ENCODE measurements at regions not wholly inside any gene's neighbourhood (a gene's known extent, or its start where the extent isn't known, plus 50 kb on each side); places are given as distances from the start of the nearest gene placed in this dataset.
"Not testable (repeated sequence)": the region's sequence is repeated elsewhere in the genome, so short reads cannot be mapped to it uniquely, and the experiment has no call there.

DNA sequence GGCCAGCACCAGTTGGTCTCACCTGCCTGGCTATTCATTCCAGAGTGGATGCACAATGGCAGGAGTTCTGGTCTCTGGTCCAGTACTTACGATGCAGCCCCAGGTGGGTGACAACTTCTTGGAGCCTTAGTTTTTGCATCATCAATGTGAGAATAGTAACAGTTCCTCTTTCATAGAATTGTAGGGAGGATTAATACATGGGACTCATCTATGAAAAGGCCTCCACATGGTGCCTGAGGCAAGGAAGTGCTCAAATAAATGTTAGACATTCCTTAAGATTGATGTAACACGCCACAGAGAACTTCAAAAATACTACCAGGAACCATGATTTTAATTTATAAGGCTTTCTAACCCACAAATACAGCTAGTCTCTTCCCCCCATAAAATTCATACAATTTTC lies 120.1 kb upstream of the CHST15 start:
- DNase-seq (ENCODE audit: low spot score), result no peak

DNA sequence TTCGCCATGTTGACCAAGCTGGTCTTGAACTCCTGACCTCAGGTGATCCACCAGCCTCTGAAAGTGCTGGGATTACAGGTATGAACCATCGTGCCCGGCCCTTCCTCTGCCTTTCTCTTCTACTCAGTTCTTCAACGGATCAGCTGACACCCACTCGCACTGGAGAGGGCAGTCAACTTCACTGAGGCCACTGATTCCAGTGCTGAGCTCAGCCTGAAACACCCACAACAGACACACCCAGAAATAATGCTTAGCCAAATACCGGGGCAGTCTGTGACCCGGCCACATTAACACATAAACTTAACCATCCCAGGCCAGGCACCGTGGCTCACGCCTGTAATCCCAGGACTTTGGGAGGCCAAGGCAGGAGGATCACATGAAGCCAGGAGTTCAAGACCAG lies 119.3 kb upstream of the CHST15 start:
- DNase-seq (ENCODE audit: low spot score), result no peak

DNA sequence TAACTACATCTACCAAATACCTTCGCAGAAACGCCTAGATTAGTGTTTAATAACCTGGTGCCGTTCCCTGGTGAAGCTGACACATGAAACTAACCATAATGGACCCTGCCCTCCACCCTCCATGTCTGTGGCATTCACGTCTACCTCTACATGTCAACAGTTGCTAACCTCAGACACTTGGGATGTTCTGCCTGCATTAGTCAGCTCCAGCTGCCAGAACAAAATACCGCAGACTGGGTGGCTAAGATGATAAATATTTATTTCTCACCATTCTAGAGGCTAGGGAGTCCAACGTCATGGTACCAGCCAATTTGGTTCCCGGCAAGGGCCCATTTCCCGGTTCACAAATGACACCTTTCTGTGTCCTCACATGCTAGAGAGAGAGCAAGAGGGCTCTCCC lies 118.5 kb upstream of the CHST15 start:
- no peak for DNase-seq (ENCODE audit: low spot score)

DNA sequence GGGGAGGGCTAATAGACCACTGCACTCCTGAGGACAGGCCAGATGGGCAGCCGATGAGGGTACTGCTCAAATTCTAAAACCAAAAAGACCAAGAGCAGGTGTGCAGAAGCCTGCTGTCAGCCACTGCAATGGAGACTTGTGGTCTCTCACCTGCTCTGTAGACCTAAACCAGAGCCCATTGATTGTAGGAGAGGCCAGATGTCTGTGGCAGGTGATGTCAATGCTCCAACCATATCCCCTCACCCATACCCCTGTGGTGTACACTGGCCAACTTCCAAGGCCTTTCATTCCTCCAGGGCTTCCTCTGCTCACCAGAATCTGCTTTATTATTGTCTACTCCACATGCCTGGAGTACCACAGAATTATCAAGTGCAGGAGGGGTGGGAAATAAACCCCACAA lies 116.9 kb upstream of the CHST15 start:
- DNase-seq (ENCODE audit: low spot score), result no peak

DNA sequence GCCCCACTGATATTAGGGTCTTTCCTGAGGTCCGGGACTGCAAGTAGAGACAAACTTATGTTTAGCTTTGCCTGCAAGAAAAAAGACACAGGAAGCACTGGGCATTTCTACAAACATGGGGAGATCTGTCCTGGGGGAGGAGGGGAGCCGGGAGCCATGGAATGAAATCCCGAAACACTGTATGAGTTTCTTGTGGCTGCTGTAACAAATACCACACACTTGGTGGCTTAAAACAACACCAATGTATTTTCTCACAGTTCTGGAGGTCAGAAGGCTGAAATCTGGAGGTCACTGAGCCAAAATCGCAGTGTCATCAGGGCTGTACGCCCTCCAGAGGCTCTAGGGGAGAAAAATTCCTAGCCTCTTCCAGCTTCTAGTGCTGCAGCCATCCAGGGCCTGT lies 114.0 kb upstream of the CHST15 start:
- DNase-seq (ENCODE audit: low spot score), result no peak

DNA sequence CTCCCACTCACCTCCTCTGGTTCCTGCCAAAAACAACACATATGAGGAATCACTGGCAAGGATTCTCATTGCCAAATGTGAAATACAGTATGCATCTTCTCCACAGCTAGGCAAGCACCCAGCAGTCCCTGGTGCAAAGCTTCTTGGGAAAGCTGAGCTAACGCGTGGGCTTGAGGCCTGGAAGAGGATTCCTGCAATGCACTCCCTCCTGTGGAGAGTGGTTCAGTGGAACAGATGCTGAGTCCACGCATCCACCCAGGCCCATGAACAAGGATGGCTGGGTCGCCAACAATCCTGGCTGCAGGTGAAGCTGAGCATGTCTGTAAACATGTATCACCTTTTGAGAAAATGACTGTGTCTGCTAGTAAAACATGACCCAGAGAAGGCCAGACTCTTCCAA lies 113.2 kb upstream of the CHST15 start:
- no peak for DNase-seq (ENCODE audit: low spot score)

DNA sequence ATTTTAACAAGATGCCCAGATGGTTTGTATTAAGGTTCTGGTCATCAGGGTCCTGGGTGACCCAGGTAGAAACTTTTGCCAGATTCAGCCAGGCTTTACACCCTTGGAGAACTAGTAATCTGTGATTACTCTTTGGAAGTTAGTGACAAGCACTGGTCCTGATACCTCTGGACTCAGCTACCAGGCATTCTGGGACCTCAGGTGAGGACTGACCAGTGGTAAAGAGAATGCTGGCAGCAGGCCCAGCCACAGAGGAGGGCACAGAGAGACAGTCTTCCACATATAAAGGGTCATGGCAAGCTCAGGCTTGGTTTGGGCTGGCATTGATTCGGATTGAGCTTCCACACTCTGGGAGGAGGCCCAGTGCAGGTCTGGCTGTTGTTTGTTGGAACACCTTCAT lies 112.0 kb upstream of the CHST15 start:
- DNase-seq (ENCODE audit: low spot score), result no peak

DNA sequence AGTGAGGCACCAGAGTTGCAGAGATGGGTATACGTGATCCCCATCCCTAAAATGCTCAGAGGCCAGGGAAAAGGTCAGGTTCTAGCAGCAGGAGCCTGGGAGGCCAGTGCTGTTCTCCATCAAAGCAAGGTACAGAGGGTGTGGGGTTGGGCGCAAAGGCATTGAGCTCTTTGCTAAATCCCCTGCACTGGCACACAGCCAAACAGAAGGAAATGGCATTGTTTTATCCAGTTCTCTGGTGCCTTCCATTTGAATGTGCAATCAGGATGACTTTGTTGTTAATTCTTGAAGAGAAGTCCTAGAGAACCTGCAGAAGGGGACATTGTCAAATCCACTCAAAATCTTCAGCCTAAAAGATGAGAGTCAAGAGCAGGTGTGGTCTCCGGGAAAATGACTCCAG lies 111.3 kb upstream of the CHST15 start:
- DNase-seq (ENCODE audit: low spot score), result no peak

DNA sequence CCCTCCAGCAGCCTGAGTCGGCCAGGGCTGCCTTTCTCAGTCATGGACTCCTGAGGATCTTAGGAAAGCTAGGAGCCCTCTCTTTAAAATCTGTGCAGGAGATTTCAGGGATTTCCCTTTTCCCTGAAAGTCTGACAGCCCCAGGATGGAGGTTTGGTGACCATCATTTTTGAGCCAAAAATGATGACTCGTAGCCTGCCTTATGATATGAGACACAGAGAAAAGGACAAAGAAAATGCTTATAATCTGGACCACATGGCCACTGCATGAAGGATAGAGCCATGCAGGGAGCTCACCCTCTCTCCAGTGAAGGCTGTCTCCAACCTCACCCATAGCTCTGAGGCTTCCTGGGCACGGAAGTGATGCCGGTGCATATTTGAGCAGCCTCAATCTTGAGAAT lies 106.6 kb upstream of the CHST15 start:
- DNase-seq (ENCODE audit: low spot score), result no peak

DNA sequence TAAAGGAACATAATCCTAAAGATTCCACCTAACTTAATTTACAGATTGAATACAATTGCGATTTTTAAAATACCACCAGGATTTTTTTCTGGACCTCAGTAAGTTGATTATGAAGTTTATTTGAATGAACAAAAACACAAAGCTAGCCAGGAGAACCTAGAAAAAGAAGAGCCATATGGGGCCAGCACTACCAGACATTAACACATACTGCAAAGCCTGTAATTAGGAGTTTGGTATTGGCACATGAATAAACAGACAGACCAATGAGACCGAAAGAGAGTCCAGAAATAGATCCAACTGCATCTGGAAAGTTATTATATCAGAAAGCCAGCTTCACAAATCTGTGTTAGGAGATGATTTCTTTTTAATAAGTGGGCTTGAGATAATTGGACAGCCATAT lies 105.5 kb upstream of the CHST15 start:
- DNase-seq (ENCODE audit: low spot score), result no peak

DNA sequence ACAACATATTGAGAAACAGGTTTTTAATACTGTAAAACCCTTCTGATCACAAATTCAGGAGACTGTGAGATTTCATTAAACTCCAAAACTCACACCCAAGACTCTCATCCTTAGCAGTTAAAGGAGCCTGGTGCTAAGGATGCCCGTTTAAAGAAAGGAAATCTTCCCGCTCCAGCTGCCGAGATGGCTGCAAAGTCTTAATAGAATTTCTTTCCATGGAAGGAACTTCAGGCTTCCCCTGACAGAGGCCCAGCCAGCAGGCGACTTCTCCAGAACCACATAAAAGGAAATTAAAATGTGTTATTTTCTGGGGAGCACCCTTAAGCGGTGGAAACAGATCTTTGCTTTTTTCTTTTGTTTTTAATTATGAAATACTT lies 104.7 kb upstream of the CHST15 start:
- DNase-seq (ENCODE audit: low spot score), result no peak

DNA sequence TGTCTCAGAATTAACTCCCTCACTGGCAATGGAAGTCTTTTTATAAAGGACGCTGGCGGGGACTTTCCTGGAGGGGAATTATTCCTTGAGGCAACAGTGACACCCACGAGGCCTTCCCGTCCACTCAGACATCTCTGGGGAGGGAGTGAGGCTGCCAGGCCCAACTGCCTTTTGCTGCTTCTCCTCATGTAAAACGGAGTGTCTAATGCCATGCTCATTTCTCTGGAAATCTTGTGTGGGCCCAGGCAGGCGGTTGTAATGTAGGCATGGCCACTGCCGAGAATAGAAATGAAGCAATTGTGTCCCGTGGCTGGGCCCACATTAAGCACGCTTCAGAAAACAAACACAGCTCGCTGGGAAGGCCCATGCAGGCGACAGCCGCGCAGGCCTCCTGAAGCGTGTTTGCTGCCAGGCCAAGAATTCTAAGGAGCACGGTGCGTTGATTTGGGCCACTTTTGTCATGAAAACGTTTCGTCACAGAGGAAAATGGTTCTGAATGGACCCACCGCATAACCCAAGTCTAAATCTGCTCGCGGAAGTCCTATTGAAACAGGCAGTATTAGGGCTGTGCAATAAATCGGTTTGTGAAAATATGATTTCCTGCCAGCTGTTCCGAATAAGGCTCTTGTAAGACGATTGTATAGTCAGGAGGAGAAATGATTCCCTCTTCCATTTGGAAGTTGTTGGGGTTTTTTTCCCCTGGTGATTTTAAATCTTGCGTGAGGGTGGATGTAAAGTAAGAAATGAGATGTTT lies 104.2 kb upstream of the CHST15 start:
- no peak for DNase-seq (ENCODE audit: low spot score)

DNA sequence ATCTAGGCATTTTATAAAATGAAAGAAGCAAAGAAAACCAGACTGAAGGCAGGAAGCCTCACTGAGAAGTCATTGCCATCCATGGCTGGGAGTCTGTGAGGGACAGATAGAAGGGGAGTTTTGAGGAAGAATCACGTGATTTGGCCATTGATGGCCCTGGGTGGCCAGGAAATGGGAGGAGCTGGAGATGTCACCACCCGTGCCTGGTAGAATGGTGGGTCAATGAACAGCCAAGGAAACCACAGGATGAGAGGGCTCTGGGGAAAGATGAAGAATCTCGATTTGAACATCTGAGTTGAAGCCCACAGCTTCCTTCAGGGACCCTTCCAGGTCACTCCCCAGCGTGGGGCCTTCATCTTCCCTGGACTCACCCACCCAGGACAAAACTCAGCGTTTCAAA lies 103.3 kb upstream of the CHST15 start:
- DNase-seq (ENCODE audit: low spot score), result no peak

DNA sequence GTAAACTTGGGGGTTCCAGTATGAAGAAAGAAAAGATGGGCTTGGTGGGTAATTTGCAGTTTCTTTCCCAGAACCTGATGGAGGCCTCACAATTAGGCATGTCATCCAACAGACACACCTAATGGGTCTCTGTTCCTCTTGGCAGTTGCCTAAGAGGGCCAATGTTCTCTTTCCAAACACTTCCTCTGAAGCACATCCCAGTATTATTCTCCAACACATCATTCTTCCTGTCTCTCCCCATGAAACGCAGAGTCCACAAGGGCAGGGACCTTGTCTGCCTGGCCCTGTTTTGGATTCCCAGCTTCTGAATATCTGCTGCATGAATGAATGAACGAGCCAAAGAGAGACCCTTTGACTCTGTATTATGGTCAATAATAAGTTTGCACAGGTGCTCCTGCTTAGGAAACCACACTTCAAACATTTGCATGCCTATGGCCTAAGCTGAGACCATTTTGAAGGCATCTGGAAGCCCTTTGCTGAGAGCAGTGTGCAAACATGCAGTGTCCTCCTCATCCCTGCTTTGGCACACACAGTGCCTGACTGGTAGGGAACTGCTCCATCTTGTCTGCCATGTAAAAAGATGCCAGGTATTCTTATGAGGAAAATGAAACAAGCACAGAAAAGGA lies 100.9 kb upstream of the CHST15 start:
- DNase-seq (ENCODE audit: low spot score), result no peak

DNA sequence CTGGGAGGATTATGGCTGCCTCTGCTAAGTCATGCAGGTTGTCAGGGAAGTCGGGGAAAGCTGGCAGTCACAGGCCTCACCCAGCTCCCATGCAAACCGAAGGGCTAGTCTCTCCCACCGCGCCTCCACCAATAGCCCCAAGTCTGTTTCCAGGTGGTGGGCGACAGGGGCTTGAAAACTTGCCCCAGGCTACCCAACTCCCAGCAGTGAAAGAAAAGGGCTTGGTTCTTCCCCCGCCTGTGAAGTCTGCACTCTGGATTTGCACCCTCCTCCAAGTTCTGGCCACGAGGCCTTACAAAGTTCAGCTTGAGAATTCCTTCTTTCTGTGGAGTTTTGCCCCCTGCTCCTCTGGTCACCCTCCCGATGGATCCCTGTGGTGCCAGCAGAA lies 99.9 kb upstream of the CHST15 start:
- no peak for DNase-seq (ENCODE audit: low spot score)

DNA sequence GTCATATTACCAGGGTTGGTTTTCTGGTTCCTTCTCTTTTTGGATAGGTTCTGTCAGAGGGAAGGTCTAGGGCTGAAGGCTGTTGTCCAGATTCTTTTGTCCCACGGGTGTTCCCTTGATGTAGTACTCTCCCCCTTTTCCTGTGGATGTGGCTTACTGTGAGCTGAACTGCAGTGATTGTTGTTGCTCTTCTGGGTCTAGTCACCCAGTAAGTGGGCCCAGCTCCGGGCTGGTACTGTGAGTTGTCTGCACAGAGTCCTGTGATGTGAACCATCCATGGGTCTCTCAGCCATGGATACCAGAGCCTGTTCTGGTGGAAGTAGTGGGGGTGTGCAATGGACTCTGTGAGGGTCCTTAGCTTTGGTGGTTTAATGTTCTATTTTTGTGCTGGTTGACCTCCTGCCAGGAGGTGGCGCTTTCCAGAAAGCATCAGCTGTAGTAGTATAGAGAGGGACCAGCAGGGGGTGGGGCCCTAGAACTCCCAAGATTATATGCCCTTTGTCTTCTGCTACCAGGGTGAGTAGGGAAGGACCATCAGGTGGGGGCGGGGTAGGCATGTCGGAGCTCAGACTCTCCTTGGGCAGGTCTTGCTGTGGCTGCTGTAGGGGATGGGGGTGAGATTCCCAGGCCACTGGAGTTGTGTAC lies 99.4 kb upstream of the CHST15 start:
- not testable (repeated sequence) for DNase-seq (ENCODE audit: low spot score)

DNA sequence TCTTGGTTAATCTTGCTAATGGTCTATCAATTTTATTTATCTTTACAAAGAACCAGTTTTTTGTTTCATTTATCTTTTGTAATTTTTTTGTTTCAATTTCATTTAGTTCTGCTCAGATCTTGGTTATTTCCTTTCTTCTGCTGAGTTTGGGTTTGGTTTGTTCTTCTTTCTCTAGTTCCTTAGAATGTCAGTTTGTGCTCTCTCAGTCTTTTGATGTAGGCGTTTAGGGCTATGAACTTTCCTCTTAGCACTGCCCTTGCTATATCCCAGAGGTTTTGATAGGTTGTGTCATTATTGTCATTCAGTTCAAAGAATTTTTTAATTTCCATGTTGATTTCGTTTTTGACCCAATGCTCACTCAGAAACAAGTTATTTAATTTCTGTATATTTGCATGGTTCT lies 97.1 kb upstream of the CHST15 start:
- DNase-seq (ENCODE audit: low spot score), result not testable (repeated sequence)

DNA sequence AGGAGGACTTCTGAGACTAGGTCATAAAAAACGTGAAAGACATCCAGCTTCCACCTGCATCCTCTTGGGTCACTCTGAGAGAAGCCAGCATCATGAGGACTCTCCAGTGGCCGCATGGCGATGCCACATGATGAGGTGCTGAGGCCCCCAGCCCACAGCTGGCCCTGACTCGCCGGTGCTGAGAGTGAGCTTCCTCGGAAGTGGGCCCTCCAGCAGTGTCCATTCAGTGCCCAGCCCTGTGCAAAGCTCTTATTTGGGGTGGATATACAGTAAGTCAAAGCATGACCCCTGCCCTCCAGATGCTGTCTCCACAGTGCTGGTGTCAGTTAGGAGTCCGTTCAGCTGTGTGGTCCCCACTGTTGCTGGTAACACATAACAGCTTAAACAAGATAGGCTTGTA lies 93.6 kb upstream of the CHST15 start:
- DNase-seq (ENCODE audit: low spot score), result no peak

DNA sequence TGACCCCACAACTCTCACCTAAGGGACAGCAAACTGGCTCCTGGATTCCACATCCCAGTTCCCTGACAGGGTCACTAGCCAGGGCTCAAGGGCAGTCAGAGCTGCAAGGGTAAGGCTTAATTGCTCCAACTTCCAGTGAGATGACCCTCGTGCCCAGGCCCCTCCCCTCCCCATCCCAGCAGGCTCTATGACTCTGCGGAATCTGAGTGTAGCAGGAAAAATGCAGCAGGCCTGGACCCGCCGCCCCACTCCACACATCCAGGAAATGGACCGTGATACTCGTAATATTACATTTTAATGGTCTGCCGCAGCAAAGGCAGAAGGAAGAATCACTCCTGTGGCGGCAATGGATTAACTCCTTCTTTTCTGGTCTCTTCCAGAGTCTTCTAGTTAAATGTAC lies 91.7 kb upstream of the CHST15 start:
- DNase-seq (ENCODE audit: low spot score), result no peak

DNA sequence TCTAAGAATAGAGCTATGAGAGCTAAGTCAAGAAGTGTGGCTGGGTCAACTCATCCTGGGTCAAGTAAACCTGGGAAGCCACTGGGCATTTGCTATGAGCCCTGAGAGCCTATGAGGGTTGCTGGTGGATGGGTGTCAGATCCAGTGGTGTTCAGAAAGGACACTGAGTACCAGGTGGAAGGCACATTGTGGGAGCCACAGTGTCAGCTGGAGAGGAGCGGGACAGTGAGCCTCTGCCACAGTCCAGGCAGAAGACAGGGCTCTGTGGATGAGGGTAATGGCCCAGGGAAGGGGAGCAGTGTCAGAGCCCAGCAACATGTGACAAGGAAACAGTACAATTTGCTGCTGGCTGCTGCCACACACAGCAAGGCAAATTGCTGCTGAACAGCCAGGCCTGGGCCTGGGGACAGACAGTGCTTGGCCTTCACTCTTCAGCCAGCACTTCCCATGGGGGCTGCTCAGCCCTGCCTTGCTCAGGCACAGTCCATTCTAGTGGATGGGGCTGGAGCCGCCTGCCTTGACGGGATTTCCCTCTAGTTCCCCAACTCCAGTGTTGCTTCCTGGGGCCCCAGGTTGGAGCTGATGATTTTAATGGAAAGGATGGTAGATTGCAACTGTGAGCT lies 90.9 kb upstream of the CHST15 start:
- no peak for DNase-seq (ENCODE audit: low spot score)

DNA sequence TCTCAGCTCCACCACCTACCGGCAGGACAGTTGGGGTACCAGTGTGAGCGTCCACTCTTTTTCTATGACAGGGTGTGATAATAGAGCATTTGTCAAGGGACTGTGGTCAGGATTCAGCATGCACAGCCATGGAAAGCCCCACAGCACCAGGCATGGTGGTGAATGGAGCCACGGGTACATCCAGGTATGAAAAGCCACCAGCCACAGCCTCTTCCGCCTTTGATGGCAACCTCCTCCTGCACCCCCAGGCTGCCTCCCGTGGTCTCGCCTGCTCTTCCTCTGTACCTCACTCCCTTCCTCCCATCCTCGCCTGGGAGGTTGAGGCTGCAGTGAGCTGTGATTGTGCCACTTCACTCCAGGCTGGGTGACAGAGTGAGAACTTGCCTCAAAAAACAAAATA lies 90.2 kb upstream of the CHST15 start:
- no peak for DNase-seq (ENCODE audit: low spot score)

DNA sequence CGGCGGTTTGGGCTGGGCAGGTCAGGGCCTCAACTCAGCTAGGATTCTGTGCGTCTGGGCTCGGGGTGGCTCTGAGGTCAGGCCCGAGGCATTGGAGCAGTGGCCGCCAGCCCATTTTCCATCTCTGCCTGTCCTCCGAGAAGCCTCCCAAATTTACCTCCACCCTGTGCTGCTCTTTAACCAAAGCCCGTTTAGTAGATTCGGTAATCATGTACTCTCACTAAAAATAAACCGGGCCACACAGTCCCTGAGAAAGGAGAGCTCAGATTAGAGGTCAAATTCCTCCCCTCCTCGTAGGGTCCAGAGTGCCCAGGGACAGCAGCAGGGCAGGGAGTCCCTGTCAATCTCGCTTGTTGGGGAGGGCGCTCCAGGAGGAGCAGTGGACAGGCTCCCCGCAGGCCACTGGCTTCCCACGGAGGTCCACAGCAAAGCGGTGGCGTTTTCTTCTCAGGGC lies 88.7 kb upstream of the CHST15 start:
- no peak for DNase-seq (ENCODE audit: low spot score)

DNA sequence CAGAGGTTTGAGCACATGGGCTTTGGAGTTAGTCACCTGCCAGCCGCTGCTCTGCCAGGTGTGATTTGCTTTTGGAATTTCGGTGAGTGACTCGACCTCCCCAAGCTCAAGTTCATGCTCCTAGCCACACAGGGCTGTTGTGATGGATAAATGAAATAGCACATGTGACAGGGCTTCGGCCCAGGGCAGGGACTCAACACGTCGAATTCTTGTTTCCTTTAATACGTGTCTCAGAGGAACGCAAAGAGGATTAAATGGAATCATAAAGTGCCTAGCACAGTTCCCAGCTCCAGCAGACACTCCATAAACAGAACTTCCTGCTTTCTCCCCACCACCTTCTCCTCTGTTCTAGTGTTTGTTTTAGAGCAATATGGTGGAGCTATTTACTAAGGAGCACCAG lies 88.3 kb upstream of the CHST15 start:
- no peak for DNase-seq (ENCODE audit: low spot score)
